Neuronal stem cell (in vitro differentiated cells): ENCODE measurements at regions not wholly inside any gene's neighbourhood (a gene's known extent, or its start where the extent isn't known, plus 50 kb on each side); places are given as distances from the start of the nearest gene placed in this dataset.

Source experiments
- DNase-seq: peaks from one replicate; pipeline ENCODE4 v3.0.0-alpha.2; 2013; ENCODE audit warnings: low spot score
- H2AFZ ChIP-seq: one replicate; pipeline ENCODE4 v1.6.1; 2013; ENCODE audit warnings: mild to moderate bottlenecking, low read length, inconsistent platforms
- H2AK5ac ChIP-seq: 2 replicates; pipeline ENCODE4 v1.6.1; 2013; ENCODE audit warnings: low read depth, mild to moderate bottlenecking, inconsistent platforms, low read length, moderate library complexity, mixed read lengths
- H2BK120ac ChIP-seq: 2 replicates; pipeline ENCODE4 v1.6.1; 2013; ENCODE audit warnings: low read depth, mild to moderate bottlenecking, inconsistent platforms, low read length, moderate library complexity, mixed read lengths
- H2BK12ac ChIP-seq: one replicate; pipeline ENCODE4 v1.6.1; 2013; ENCODE audit warnings: low read length, inconsistent platforms
- H2BK15ac ChIP-seq: 2 replicates; pipeline ENCODE4 v1.6.1; 2013; ENCODE audit warnings: mild to moderate bottlenecking, low read length, inconsistent platforms, mixed read lengths
- H2BK5ac ChIP-seq: one replicate; pipeline ENCODE4 v1.6.1; 2013; ENCODE audit warnings: inconsistent platforms, mild to moderate bottlenecking, low read length, moderate library complexity
- H3K14ac ChIP-seq: one replicate; pipeline ENCODE4 v1.6.1; 2013; ENCODE audit warnings: low read length, inconsistent platforms
- H3K18ac ChIP-seq: 2 replicates; pipeline ENCODE4 v1.6.1; 2013; ENCODE audit warnings: low read length, inconsistent platforms
- H3K23ac ChIP-seq: 2 replicates; pipeline ENCODE4 v1.6.1; 2013; ENCODE audit warnings: low read depth, mild to moderate bottlenecking, mixed read lengths, low read length, inconsistent platforms; ENCODE audit not compliant: poor library complexity
- H3K27ac ChIP-seq: replicated peaks from 3 replicates; pipeline ENCODE4 v1.5.1; 2013; ENCODE audit warnings: low read length, inconsistent platforms
- H3K27me3 ChIP-seq, 3 experiments: 2 replicates each; pipeline ENCODE4 v1.6.1; 2013; ENCODE audit warnings: low read length in 3 of 3, mild to moderate bottlenecking in 2 of 3, inconsistent platforms in 1 of 3, low read depth in 1 of 3, mixed read lengths in 1 of 3, moderate library complexity in 1 of 3; ENCODE audit not compliant: control insufficient read depth in 3 of 3, insufficient read depth in 3 of 3
- H3K36me3 ChIP-seq, 2 donors: replicated peaks in 1 of 2; 2 replicates each; pipeline ENCODE4 v1.6.1; 2013; ENCODE audit warnings: low read length in 2 of 2; ENCODE audit not compliant: control insufficient read depth in 2 of 2, insufficient read depth in 2 of 2
- H3K4ac ChIP-seq: 2 replicates; pipeline ENCODE4 v1.6.1; 2013; ENCODE audit warnings: inconsistent platforms, mild to moderate bottlenecking, low read length, moderate library complexity
- H3K4me1 ChIP-seq, 2 donors: 1 replicate in 1 of 2; 2 replicates in 1 of 2; pipeline ENCODE4 v1.6.1; 2013; ENCODE audit warnings: low read length in 2 of 2, low read depth in 1 of 2; ENCODE audit not compliant: control insufficient read depth in 2 of 2, insufficient read depth in 1 of 2
- H3K4me2 ChIP-seq: one replicate; pipeline ENCODE4 v1.6.1; 2013; ENCODE audit warnings: mild to moderate bottlenecking, low read length, inconsistent platforms; ENCODE audit not compliant: insufficient read depth, poor library complexity, severe bottlenecking
- H3K4me3 ChIP-seq, 2 donors: 2 replicates each; pipeline ENCODE4 v1.5.1; 2013; ENCODE audit warnings: low read length in 2 of 2, mild to moderate bottlenecking in 2 of 2, inconsistent platforms in 1 of 2, moderate library complexity in 1 of 2
- H3K79me1 ChIP-seq: one replicate; pipeline ENCODE4 v1.6.1; 2013; ENCODE audit warnings: low read depth, mild to moderate bottlenecking, inconsistent platforms, low read length, moderate library complexity
- H3K9ac ChIP-seq: one replicate; pipeline ENCODE4 v1.6.1; 2013; ENCODE audit warnings: mild to moderate bottlenecking, low read depth, low read length, inconsistent platforms; ENCODE audit not compliant: poor library complexity
- H3K9me3 ChIP-seq, 2 donors: replicated peaks in 1 of 2; 2 replicates each; pipeline versions ENCODE3 to v1.6.1; 2013; ENCODE audit warnings: low read length in 2 of 2, mild to moderate bottlenecking in 2 of 2, inconsistent platforms in 1 of 2, low read depth in 1 of 2, mixed read lengths in 1 of 2, moderate library complexity in 1 of 2; ENCODE audit not compliant: control insufficient read depth in 2 of 2, insufficient read depth in 1 of 2
- H4K8ac ChIP-seq: one replicate; pipeline ENCODE4 v1.6.1; 2013; ENCODE audit warnings: low read depth, mild to moderate bottlenecking, inconsistent platforms, low read length, moderate library complexity
- H4K91ac ChIP-seq: one replicate; pipeline ENCODE4 v1.6.1; 2013; ENCODE audit warnings: low read length, low read depth, mild to moderate bottlenecking, inconsistent platforms; ENCODE audit not compliant: poor library complexity
- WGBS, 2 donors: extraction: QIAGEN DNeasy Blood & Tissue Kit; methylation state at CpG; one replicate each; pipeline ENCODE4 v1.1.7; 2013; ENCODE audit warnings: missing lambda C conversion rate in 2 of 2, mixed read lengths in 1 of 2; ENCODE audit not compliant: insufficient read length in 2 of 2, insufficient replicate concordance in 1 of 2; ENCODE audit errors: extremely low coverage in 2 of 2; 5-methylcytosine and 5-hydroxymethylcytosine counted together

- H3K36me3 ChIP-seq = no peaks in the 10 kb centered on the region
- peak; percentile 6 for DNase-seq
- H2BK12ac ChIP-seq = no peak overlapping the region
- H2AFZ ChIP-seq = no peak overlapping the region
- no peak overlapping the region for H3K4me3 ChIP-seq
- no peak overlapping the region for H3K27ac ChIP-seq
- no peaks in the 10 kb centered on the region for H3K4me1 ChIP-seq
- no peaks in the 10 kb centered on the region for H3K9me3 ChIP-seq
- no peak overlapping the region for H2BK5ac ChIP-seq
- H2AK5ac ChIP-seq = no peak overlapping the region
- H3K18ac ChIP-seq = no peak overlapping the region
- no peaks in the 10 kb centered on the region for H3K79me1 ChIP-seq
- H2BK15ac ChIP-seq = no peak overlapping the region
- no peak overlapping the region for H4K91ac ChIP-seq
- H3K4me2 ChIP-seq = no peak overlapping the region
- no CpG with 5 or more reads among the region's 6 CpGs for WGBS, 2 donors
- no peak overlapping the region for H3K4ac ChIP-seq
- no peak overlapping the region for H2BK120ac ChIP-seq
- H3K14ac ChIP-seq = no peak overlapping the region
- no peak overlapping the region for H3K9ac ChIP-seq
- no peak overlapping the region for H4K8ac ChIP-seq
- no peak overlapping the region for H3K23ac ChIP-seq
- no peaks in the 10 kb centered on the region for H3K27me3 ChIP-seq
Measured at GRCh38 chr18:54684784-54685183, 93.7 kb downstream of the DYNAP start.

- no peak overlapping the region for H3K4ac ChIP-seq
- no peak overlapping the region for H2BK15ac ChIP-seq
- H3K9ac ChIP-seq = no peak overlapping the region
- no peak overlapping the region for H4K91ac ChIP-seq
- H4K8ac ChIP-seq = no peak overlapping the region
- no peak overlapping the region for H2AFZ ChIP-seq
- no peak overlapping the region for H3K14ac ChIP-seq
- H2BK120ac ChIP-seq = no peak overlapping the region
- no peak overlapping the region for H3K27ac ChIP-seq
- no peak overlapping the region for H2BK12ac ChIP-seq
- H3K79me1 ChIP-seq = no peaks in the 10 kb centered on the region
- no peak overlapping the region for H3K4me2 ChIP-seq
- no peaks in the 10 kb centered on the region for H3K27me3 ChIP-seq
- no peak overlapping the region for H2BK5ac ChIP-seq
- H3K23ac ChIP-seq = no peak overlapping the region
- no peaks in the 10 kb centered on the region for H3K36me3 ChIP-seq
- no peak overlapping the region for H3K18ac ChIP-seq
- no peaks in the 10 kb centered on the region for H3K4me1 ChIP-seq
- H3K4me3 ChIP-seq = no peak overlapping the region
- H2AK5ac ChIP-seq = no peak overlapping the region
- WGBS, 2 donors = no CpG with 5 or more reads among the region's 2 CpGs
- no peaks in the 10 kb centered on the region for H3K9me3 ChIP-seq
- no peak for DNase-seq
Measured at GRCh38 chr18:54689319-54689718, 98.3 kb downstream of the DYNAP start.

- Histone ChIP-seq H3K14ac (no peak overlapping the region), H3K23ac (no peak overlapping the region), H3K4ac (no peak overlapping the region), H2BK15ac (no peak overlapping the region), H2BK5ac (no peak overlapping the region), H3K36me3 (no peaks in the 10 kb centered on the region), H3K9ac (no peak overlapping the region), H3K27ac (no peak overlapping the region), H3K9me3 (no peaks in the 10 kb centered on the region), H3K27me3 (no peaks in the 10 kb centered on the region), H3K4me2 (no peak overlapping the region), H2BK120ac (no peak overlapping the region), H3K4me3 (no peak overlapping the region), H3K4me1 (no peaks in the 10 kb centered on the region), H4K91ac (no peak overlapping the region), H4K8ac (no peak overlapping the region), H2AFZ (no peak overlapping the region), H3K79me1 (no peaks in the 10 kb centered on the region), H2AK5ac (no peak overlapping the region), H2BK12ac (no peak overlapping the region), H3K18ac (no peak overlapping the region)
- no peak for DNase-seq
- no CpG with 5 or more reads among the region's 5 CpGs for WGBS, 2 donors
Measured at GRCh38 chr18:54690198-54690597, 99.2 kb downstream of the DYNAP start.

GRCh38 chr18:54692463-54692862 is 101.4 kb downstream of the DYNAP start:
- Histone ChIP-seq H2AK5ac (no peak overlapping the region), H3K14ac (no peak overlapping the region), H2BK15ac (no peak overlapping the region), H3K4ac (no peak overlapping the region), H3K27me3 (no peaks in the 10 kb centered on the region), H3K4me1 (no peaks in the 10 kb centered on the region), H3K79me1 (no peaks in the 10 kb centered on the region), H4K91ac (no peak overlapping the region), H3K27ac (no peak overlapping the region), H3K23ac (no peak overlapping the region), H2BK12ac (no peak overlapping the region), H2BK120ac (no peak overlapping the region), H4K8ac (no peak overlapping the region), H3K9me3 (no peaks in the 10 kb centered on the region), H3K18ac (no peak overlapping the region), H2AFZ (no peak overlapping the region), H3K4me2 (no peak overlapping the region), H3K36me3 (no peaks in the 10 kb centered on the region), H3K9ac (no peak overlapping the region), H2BK5ac (no peak overlapping the region), H3K4me3 (no peak overlapping the region)
- DNase-seq = no peak
- no CpG with 5 or more reads among the region's 1 CpG for WGBS, 2 donors
